ENCODE measurements at regions not wholly inside any gene's neighbourhood (a gene's known extent, or its start where the extent isn't known, plus 50 kb on each side); places are given as distances from the start of the nearest gene placed in this dataset.

DNA sequence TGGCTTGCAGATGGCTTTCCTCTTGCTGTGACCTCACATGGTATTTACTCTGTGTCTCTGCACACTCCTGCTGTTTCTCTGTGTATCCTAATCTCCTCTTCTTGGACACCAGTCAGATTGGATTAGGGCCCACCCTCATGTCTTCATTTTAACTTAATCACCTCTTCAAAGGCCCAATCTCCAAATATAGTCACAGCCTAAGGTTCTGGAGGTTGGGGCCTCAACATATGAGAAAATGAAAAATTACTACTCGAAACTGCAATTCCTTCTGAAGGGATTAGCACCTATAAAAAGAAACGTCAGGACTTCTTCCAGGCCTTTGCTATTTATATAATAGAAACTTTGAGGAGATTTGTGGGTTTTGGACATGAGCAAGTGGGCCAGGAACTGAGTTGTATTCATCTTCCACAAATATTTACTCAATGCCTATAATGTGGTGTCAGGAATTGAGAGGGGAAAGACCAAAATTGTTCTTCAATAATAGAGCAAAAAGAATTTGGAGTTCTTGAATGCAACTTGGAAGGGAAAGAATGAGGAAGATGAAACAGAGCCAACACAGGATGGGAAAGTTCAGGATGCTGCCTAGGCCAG is 270.0 kb upstream of the FN1 start:
- Mint-ChIP-seq H3K4me1 (ENCODE audit: low read depth) (peaks cover 56% of the 10 kb centered on the region), H3K36me3 (ENCODE audit: low read depth) (no peaks in the 10 kb centered on the region), H3K4me3 (no peak overlapping the region), H3K27ac (peak overlapping the region; percentile 66), H3K27me3 (peaks cover 2% of the 10 kb centered on the region), H3K9me3 (no peaks in the 10 kb centered on the region)
- intact Hi-C loops (cut with micrococcal nuclease), result loop anchor here (10.0 kb wide), 1 partner anchor 109 kb away; no protein-coding TSS in a partner anchor

DNA sequence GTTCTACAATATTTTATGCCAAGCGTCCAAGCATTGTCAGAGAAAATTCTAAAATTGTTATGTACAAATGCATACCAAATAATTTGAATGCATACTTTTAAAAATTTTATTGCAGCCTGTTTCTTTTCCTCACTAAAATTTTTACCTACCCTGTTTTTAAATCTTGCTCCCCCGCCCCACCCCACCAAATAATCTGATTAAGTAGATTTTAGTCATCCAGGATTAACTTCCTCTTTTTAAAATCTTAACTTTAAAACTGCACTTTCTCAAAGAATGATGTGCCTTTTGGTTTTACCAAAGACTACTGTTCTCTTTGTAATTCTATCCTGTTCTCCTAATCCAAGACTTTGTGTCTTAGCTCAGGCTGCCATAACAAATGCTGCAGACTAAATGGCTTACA is 269.4 kb upstream of the FN1 start:
- Mint-ChIP-seq H3K9me3 (no peaks in the 10 kb centered on the region), H3K4me3 (no peak overlapping the region), H3K27me3 (peaks cover 2% of the 10 kb centered on the region), H3K27ac (peak overlapping the region; percentile 66), H3K4me1 (ENCODE audit: low read depth) (peaks cover 52% of the 10 kb centered on the region), H3K36me3 (ENCODE audit: low read depth) (no peaks in the 10 kb centered on the region)
- intact Hi-C loops (cut with micrococcal nuclease), result loop anchor here (10.0 kb wide), 1 partner anchor 110 kb away; no protein-coding TSS in a partner anchor

DNA sequence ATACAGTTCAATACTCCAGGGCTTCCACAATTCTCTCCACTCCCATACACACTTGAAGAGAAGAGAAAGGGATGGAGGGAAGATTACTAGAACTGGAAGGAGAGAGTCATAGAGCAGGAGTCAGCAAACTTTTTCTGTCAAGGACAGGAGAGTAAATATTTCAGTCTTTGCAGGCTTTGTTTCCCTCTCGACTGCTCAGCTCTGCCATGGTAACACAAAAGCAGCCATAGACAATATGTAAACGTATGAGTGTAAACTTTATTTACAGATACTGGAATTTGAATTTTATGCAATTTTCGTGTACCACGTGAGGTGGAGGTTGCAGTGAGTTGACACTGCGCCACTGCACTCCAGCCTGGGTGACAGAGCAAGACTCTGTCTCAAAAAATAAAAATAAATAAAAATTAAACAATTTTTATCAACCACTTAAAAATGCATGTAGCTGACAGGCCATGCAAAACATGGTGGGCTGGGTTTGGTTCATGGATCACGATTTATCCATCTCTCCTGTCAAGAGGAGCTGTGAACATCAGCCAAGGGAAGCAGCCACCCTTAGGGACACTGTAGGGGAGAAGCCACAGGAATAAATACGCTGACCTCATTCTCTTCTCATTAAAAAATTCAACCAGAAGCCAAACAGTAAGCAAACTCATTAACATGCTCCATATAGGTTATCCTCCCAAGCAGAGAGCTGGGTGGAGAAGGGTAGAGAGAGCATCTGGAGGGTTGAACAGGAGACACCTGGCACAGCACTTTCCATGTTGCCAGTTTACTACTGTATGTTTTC is 266.4 kb upstream of the FN1 start:
- H3K27me3 Mint-ChIP-seq, result no peaks in the 10 kb centered on the region
- H3K9me3 Mint-ChIP-seq, result peaks cover 9% of the 10 kb centered on the region
- intact Hi-C loops (cut with micrococcal nuclease), result loop anchor here (5.0 to 10.0 kb wide), 2 partner anchors 40 to 112 kb away; no protein-coding TSS in a partner anchor
- peak overlapping the region; percentile 84 for H3K27ac Mint-ChIP-seq
- H3K36me3 Mint-ChIP-seq (ENCODE audit: low read depth), result peaks cover 8% of the 10 kb centered on the region
- H3K4me3 Mint-ChIP-seq, result no peak overlapping the region
- H3K4me1 Mint-ChIP-seq (ENCODE audit: low read depth), result peaks cover 57% of the 10 kb centered on the region

DNA sequence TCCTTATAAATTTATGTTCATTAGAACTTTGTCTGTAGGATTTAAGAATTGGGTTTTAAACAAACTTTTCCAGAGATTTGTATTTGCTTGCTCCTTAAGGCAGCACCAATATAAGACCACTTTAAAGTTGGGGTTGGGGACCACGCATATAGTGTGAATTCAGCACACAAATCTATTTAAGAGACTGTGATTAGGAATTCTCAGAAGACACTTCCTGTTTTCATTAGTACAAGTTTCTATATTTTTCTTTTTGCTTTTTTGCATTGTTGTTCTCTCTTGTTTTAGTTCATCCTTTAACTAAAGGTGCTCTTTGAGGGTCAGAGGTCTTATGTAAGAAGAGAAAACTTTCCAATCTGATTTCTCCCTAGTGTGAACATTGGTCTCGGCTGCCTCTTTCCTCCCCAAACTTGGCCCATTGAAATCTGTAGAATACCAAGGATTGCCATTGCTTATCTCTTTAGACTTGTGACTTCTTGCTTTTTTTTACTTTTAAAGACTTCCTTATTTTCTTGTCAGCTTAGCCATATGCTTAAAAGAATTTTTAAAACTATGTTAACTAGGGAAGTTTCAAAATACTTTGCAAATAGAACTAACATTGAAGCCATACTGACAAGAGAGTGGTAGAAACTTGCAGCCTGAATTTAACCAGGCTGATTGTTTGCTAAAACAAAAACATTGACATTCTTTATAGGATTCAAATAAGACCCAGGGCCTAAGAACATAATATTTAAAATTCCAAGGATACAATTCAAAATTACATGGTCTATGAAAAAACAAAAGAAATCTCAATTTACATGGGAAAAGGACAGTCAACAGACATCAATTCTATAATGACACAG is 264.1 kb upstream of the FN1 start:
- Mint-ChIP-seq H3K27me3 (peaks cover 2% of the 10 kb centered on the region), H3K36me3 (ENCODE audit: low read depth) (peaks cover 16% of the 10 kb centered on the region), H3K4me3 (no peak overlapping the region), H3K9me3 (peaks cover 16% of the 10 kb centered on the region), H3K4me1 (ENCODE audit: low read depth) (peaks cover 59% of the 10 kb centered on the region), H3K27ac (peak overlapping the region; percentile 84)
- intact Hi-C loops (cut with micrococcal nuclease), result loop anchor here (2.0 to 10.0 kb wide), 4 partner anchors 13 to 115 kb away; no protein-coding TSS in a partner anchor

DNA sequence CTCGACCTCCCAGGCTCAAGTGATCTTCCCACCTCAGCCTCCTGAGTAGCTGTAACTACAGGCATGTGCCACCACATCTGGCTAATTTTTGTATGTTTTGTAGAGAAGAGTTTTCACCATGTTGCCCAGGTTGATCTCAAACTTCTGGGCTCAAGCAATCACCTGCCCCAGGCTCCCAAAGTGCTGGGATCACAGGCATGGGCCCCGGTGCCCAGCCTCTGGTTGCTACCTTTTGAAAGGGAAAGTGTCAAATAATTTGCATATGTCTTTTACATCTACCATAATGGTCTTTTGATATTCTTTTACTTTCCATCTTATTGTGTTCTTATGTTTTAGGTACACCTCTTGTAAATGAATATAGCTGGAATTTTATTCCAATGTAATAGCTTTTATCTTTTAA is 263.1 kb upstream of the FN1 start:
- Mint-ChIP-seq H3K36me3 (ENCODE audit: low read depth) (peaks cover 16% of the 10 kb centered on the region), H3K4me1 (ENCODE audit: low read depth) (peaks cover 61% of the 10 kb centered on the region), H3K27ac (peak overlapping the region; percentile 84), H3K27me3 (peaks cover 2% of the 10 kb centered on the region), H3K9me3 (peaks cover 16% of the 10 kb centered on the region), H3K4me3 (no peak overlapping the region)
- intact Hi-C loops (cut with micrococcal nuclease), result loop anchor here (10.0 kb wide), 1 partner anchor 74 kb away; no protein-coding TSS in a partner anchor

DNA sequence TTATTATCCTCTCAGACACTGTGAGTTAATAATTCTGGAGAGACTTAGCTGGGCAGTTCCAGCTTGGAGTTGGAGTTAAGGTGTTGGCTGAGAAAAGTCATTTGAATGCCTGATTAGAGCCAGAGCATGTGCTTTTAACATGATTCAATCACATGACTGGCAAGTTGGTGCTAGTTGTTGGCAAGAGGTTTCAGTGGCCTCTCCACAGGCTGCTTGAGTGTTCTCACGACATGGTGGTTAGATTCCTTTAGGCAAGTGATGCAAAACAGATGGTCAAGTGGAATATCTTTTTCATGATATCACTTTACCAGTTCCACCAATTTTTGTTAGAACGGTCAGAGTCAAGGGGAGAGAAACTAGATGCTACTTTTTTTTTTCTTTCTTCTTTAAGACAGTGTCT is 262.7 kb upstream of the FN1 start:
- H3K36me3 Mint-ChIP-seq (ENCODE audit: low read depth), result peaks cover 16% of the 10 kb centered on the region
- no peak overlapping the region for H3K4me3 Mint-ChIP-seq
- intact Hi-C loops (cut with micrococcal nuclease), result loop anchor here (10.0 kb wide), 1 partner anchor 74 kb away; no protein-coding TSS in a partner anchor
- H3K4me1 Mint-ChIP-seq (ENCODE audit: low read depth), result peaks cover 65% of the 10 kb centered on the region
- peak overlapping the region; percentile 84 for H3K27ac Mint-ChIP-seq
- peaks cover 16% of the 10 kb centered on the region for H3K9me3 Mint-ChIP-seq
- peaks cover 2% of the 10 kb centered on the region for H3K27me3 Mint-ChIP-seq

DNA sequence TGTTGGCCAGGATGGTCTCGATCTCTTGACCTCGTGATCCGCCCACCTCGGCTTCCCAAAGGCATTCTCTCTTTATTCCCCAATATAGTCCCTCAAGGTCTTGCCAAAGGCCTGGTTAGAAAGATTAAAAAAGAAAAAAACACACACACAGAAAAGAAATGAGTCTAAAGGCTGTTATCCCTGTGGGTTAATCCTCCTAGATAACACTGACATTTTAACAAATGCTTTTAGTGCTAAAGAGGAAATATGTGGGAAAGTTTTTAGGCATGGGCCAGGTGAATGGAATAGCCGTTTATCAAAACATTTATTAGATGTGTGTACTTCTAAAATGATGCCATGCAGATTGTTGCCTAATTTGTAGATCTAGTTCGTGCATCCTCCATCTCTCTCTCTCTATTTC is 261.6 kb upstream of the FN1 start:
- Mint-ChIP-seq H3K27ac (peak overlapping the region; percentile 76), H3K4me3 (no peak overlapping the region), H3K4me1 (ENCODE audit: low read depth) (peaks cover 69% of the 10 kb centered on the region), H3K9me3 (peaks cover 16% of the 10 kb centered on the region), H3K36me3 (ENCODE audit: low read depth) (peaks cover 16% of the 10 kb centered on the region), H3K27me3 (peaks cover 8% of the 10 kb centered on the region)
- intact Hi-C loops (cut with micrococcal nuclease), result loop anchor here (10.0 kb wide), 1 partner anchor 73 kb away; no protein-coding TSS in a partner anchor

DNA sequence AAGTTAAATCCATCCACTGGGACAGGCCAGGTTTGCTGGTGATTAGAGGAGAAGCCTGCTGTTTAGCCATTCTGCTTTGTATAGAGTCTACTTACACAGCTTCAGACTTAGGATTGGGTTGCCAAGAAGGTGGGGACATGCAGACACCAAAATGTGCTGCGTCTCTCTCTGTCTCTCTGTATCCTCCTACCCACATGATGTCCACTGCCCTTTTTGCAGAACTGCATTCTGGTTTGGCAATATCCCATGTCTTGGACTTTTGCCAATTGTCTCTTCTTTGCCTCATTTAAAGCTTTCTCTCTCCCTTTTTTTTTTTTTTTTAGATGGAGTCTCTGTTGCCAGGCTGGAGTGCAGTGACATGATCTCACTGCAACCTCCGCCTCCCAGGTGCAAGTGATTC is 261.1 kb upstream of the FN1 start:
- peak overlapping the region; percentile 76 for H3K27ac Mint-ChIP-seq
- H3K4me3 Mint-ChIP-seq, result no peak overlapping the region
- peaks cover 16% of the 10 kb centered on the region for H3K36me3 Mint-ChIP-seq (ENCODE audit: low read depth)
- intact Hi-C loops (cut with micrococcal nuclease), result loop anchor here (10.0 kb wide), 1 partner anchor 72 kb away; no protein-coding TSS in a partner anchor
- peaks cover 67% of the 10 kb centered on the region for H3K4me1 Mint-ChIP-seq (ENCODE audit: low read depth)
- H3K27me3 Mint-ChIP-seq, result peaks cover 12% of the 10 kb centered on the region
- peaks cover 16% of the 10 kb centered on the region for H3K9me3 Mint-ChIP-seq

DNA sequence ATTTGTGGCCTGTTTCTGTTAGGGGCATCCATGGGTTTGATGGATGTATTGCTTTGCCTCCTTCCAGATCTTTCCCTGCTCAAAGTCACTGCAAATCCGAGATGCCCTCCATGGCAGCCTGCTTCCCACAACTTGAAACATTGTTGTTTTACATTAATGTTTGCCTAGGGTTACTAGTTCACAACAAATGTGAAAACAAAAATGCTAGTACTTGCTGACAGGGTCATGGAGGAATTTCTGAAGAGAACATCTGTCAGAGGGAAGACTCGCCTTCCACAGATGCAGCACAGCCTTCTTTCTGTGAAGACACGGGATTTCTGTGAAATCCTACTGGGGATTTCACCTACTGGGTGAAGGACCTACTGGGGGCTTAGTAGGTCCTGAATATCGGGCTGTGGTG is 260.0 kb upstream of the FN1 start:
- H3K4me3 Mint-ChIP-seq, result no peak overlapping the region
- peaks cover 16% of the 10 kb centered on the region for H3K9me3 Mint-ChIP-seq
- H3K36me3 Mint-ChIP-seq (ENCODE audit: low read depth), result peaks cover 16% of the 10 kb centered on the region
- peaks cover 22% of the 10 kb centered on the region for H3K27me3 Mint-ChIP-seq
- H3K27ac Mint-ChIP-seq, result no peak overlapping the region
- intact Hi-C loops (cut with micrococcal nuclease), result loop anchor here (10.0 kb wide), 1 partner anchor 71 kb away; no protein-coding TSS in a partner anchor
- peaks cover 58% of the 10 kb centered on the region for H3K4me1 Mint-ChIP-seq (ENCODE audit: low read depth)

DNA sequence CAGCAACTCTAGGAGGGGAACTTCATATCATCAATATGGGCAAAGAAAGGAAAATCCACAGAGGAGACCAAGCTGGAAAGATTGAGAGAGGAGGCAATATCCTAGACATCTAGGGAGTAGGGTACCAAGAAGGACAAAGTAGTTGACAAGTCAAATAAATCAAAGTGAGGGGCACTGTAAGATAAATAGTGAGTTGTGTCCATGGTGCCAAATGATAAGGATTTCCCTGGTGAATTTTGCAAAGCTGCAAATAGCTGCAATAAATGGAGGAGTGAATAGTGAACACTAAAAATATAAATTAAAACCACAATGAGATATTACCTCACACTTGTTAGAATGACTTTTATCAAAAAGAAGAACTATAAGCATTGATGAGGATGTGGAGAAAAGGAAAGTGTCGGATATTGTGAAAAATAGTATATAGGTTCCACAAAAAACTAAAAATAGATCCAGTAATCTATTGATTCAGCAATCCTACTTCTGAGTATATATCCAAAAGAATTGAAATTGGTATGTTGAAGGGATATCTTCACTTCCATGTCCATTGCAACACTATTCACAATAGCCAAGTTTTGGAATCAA is 258.2 kb upstream of the FN1 start:
- Mint-ChIP-seq H3K36me3 (ENCODE audit: low read depth) (peaks cover 16% of the 10 kb centered on the region), H3K27ac (no peak overlapping the region), H3K9me3 (peaks cover 16% of the 10 kb centered on the region), H3K27me3 (peaks cover 23% of the 10 kb centered on the region), H3K4me1 (ENCODE audit: low read depth) (peaks cover 44% of the 10 kb centered on the region), H3K4me3 (no peak overlapping the region)
- intact Hi-C loops (cut with micrococcal nuclease), result loop anchor here (10.0 kb wide), 1 partner anchor 69 kb away; no protein-coding TSS in a partner anchor

DNA sequence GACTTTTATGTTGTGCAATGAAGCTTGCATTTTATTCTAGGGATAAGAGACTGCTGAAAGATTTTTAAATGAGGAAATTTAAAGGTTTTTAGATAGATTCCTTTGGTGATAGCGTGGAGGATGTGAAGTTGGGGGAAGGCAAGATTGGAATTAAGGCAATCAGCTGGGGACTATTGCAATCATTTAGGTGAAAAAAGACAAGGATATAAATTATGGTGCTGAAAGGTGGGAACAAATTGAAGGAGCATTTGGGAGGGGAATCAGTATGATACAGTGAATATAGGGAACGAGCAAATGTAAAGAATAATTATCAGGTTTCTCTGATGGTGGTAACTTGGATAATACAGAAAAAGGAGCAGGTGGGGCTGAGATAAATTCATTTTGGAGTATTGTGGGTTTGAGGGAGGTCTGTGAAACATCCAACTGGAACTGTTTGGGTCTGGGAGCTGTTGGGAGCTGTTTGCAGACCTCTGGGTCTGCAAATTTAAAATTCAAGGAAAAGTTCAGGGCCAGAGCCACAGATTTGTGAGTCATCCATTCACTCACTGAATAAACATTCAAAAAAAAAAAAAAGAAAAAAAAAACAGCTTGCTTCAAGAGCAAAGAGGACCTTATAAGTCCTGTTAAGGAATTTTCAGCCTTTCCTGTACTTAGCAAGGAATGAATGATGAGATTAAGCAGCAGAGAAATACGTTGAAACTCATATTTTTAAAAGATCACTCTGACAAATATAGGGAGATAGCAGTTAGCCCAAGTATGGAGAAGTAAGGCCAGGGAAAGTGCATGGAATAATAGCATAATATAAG is 257.5 kb upstream of the FN1 start:
- intact Hi-C loops (cut with micrococcal nuclease), result loop anchor here (10.0 kb wide), 1 partner anchor 69 kb away; no protein-coding TSS in a partner anchor

DNA sequence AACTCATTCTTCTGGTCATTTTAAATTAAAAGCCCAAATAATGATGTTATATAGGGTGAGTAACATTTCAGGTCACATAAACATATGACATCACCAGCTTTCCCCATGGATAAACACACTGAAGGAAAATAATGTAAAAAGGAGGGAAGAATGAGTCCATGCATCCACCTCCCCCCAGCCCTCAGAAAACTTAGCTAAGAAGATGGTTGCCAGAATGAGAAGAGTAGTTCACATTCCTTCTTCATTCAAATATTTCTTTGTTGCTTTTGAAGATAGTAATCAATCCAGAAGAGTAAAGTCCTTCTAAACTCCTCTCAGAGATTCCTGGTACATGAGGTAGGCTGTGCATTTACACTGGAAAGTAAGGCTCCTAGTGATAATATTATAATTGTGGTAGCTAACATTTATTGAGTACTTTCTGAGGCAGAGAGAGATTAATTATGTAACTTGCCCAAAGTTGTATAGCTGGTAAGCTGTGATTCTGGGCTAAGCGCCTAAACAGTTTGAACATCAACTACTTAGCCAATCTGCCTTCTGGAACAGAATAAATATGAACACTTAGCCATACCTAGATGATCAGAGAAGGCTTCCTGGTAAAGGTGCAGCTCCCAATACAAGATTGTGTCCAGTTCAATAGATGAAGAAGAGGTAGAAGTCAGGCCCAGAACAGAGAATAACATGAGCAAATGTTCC is 256.7 kb upstream of the FN1 start:
- peaks cover 11% of the 10 kb centered on the region for H3K36me3 Mint-ChIP-seq (ENCODE audit: low read depth)
- H3K27ac Mint-ChIP-seq, result no peak overlapping the region
- H3K27me3 Mint-ChIP-seq, result peaks cover 28% of the 10 kb centered on the region
- intact Hi-C loops (cut with micrococcal nuclease), result loop anchor here (10.0 kb wide), 1 partner anchor 68 kb away; no protein-coding TSS in a partner anchor
- H3K9me3 Mint-ChIP-seq, result peaks cover 9% of the 10 kb centered on the region
- H3K4me3 Mint-ChIP-seq, result no peak overlapping the region
- peaks cover 42% of the 10 kb centered on the region for H3K4me1 Mint-ChIP-seq (ENCODE audit: low read depth)

More for the DNA sequence above, 257.5 kb upstream of the FN1 start:
- no peak overlapping the region for H3K4me3 Mint-ChIP-seq
- peaks cover 40% of the 10 kb centered on the region for H3K4me1 Mint-ChIP-seq (ENCODE audit: low read depth)
- peaks cover 23% of the 10 kb centered on the region for H3K27me3 Mint-ChIP-seq
- peaks cover 16% of the 10 kb centered on the region for H3K36me3 Mint-ChIP-seq (ENCODE audit: low read depth)
- no peak overlapping the region for H3K27ac Mint-ChIP-seq
- peaks cover 16% of the 10 kb centered on the region for H3K9me3 Mint-ChIP-seq
